HEK293T (cell line): ENCODE measurements at regions not wholly inside any gene's neighbourhood (a gene's known extent, or its start where the extent isn't known, plus 50 kb on each side); places are given as distances from the start of the nearest gene placed in this dataset.

ENCODE experiments used
- FOXA1 ChIP-seq: fragments of 450-650 bp; IDR thresholded peaks from 2 replicates; pipeline ENCODE4 v1.6.1; 2016; ENCODE audit warnings: mild to moderate bottlenecking
- FOXM1 ChIP-seq: fragments of 450-650 bp; IDR thresholded peaks from 2 replicates; pipeline ENCODE4 v1.6.1; 2017; ENCODE audit warnings: mild to moderate bottlenecking, borderline replicate concordance
- HDGF ChIP-seq: fragments of 450-650 bp; IDR thresholded peaks from 2 replicates; pipeline ENCODE4 v1.6.1; 2017; ENCODE audit warnings: antibody characterized with exemption, borderline replicate concordance

DNA sequence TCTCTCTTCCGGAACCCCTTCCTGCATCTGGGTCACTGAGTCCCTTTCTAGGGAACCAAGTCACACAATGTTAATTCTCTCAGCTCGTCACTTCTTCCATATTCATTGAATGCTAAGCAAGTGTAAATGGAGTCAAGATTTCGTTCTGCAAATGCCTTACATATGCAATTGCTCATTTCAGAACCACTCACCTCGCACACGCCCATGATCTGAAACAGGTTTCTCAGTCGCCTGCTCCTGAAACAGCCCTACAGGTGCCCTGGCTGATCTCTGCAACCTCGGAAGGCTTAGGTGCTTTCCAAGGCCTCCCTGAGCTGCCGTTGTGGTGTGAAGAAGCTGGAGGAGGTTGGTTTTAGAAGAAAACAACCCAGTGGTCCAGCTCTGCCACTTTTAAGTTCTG is 100.8 kb upstream of the MSX1 start:
- TF ChIP-seq FOXM1 (no peak), FOXA1 (no peak), HDGF (no peak)
